H1 (cell line): ENCODE measurements at regions not wholly inside any gene's neighbourhood (a gene's known extent, or its start where the extent isn't known, plus 50 kb on each side); places are given as distances from the start of the nearest gene placed in this dataset.

Experiments
- ATF3 ChIP-seq: IDR thresholded peaks from 2 replicates; pipeline ENCODE4 v1.6.1; 2011; ENCODE audit warnings: low read depth, mild to moderate bottlenecking, low read length; ENCODE audit not compliant: insufficient read depth
- CHD1 ChIP-seq: IDR thresholded peaks from 2 replicates; pipeline ENCODE4 v1.6.1; 2012; ENCODE audit warnings: low read depth, low read length, improper control_type of control experiment
- RAD21 ChIP-seq, 2 experiments: IDR thresholded peaks in 1 of 2; conservative IDR thresholded peaks in 1 of 2; 2 replicates each; pipeline ENCODE4 v1.6.1; 2011; ENCODE audit warnings: low read depth in 2 of 2, low read length in 2 of 2, improper control_type of control experiment in 1 of 2, inconsistent platforms in 1 of 2, mild to moderate bottlenecking in 1 of 2, moderate library complexity in 1 of 2
- RFX5 ChIP-seq: IDR thresholded peaks from 2 replicates; pipeline ENCODE4 v1.6.1; 2011; ENCODE audit warnings: low read depth, low read length, improper control_type of control experiment, borderline replicate concordance
- RNF2 ChIP-seq: fragments of 200-900, 300-1000 bp; sonication (generic); IDR thresholded peaks from 2 replicates; pipeline ENCODE4 v1.7.1; 2016; ENCODE audit warnings: borderline replicate concordance, low read depth, mild to moderate bottlenecking, antibody characterized with exemption, low read length; ENCODE audit not compliant: poor library complexity, severe bottlenecking; ENCODE audit errors: missing control alignments
- SIN3A ChIP-seq, 2 experiments: IDR thresholded peaks in 1 of 2; conservative IDR thresholded peaks in 1 of 2; 2 replicates each; pipeline ENCODE4 v1.6.1; 2011 to 2012; ENCODE audit warnings: low read length in 2 of 2, improper control_type of control experiment in 1 of 2, low read depth in 1 of 2, mild to moderate bottlenecking in 1 of 2

- no peak for TF ChIP-seq RAD21 (IDR thresholded peaks at IDR 0.05 in 1 of 2, conservative IDR thresholded peaks at IDR 0.05 in 1 of 2; ENCODE audit: low read depth in 2 of 2, low read length in 2 of 2)
- TF ChIP-seq SIN3A (conservative IDR thresholded peaks at IDR 0.05 in 1 of 2, IDR thresholded peaks at IDR 0.05 in 1 of 2; ENCODE audit: low read depth in 1 of 2, low read length in 2 of 2) = no peak
- TF ChIP-seq CHD1 = no peak
- TF ChIP-seq ATF3 = no peak
- TF ChIP-seq RFX5 = no peak
- no peak for TF ChIP-seq RNF2
Measured at GRCh38 chr1:112251766-112252506, 144.1 kb upstream of the CTTNBP2NL start (continued).
